Head of caudate nucleus (tissue), 42 donors: ENCODE measurements at regions not wholly inside any gene's neighbourhood (a gene's known extent, or its start where the extent isn't known, plus 50 kb on each side); places are given as distances from the start of the nearest gene placed in this dataset.

ENCODE experiments used
- DNase-seq, 42 donors: peaks; one replicate each; pipeline versions ENCODE4 v3.0.0 to v3.0.0-alpha.2; 2020 to 2021; ENCODE audit warnings: mixed read lengths in 7 of 42
- intact Hi-C: fragments of 100-400 bp; cut with DNase I; formaldehyde crosslinking; loops from one replicate; pipeline ENCODE4 v1.15.0; 2022

- no peak for DNase-seq
- intact Hi-C loops = no loop called here
These were observed 1091.5 kb upstream of the B3GALT2 start for GRCh38 chr1:194277927-194278326.

GRCh38 chr1:194273660-194274059, 1087.2 kb upstream of the B3GALT2 start:
- intact Hi-C loops = no loop called here
- DNase-seq = no peak

GRCh38 chr1:194268839-194269238, 1082.4 kb upstream of the B3GALT2 start:
- intact Hi-C loops = no loop called here
- no peak for DNase-seq

GRCh38 chr1:194267021-194267420, 1080.6 kb upstream of the B3GALT2 start:
- intact Hi-C loops = no loop called here
- no peak for DNase-seq

- intact Hi-C loops = no loop called here
- no peak for DNase-seq
These were observed 1069.6 kb upstream of the B3GALT2 start for GRCh38 chr1:194256010-194256409.

- DNase-seq = no peak
These were observed 1065.8 kb upstream of the B3GALT2 start for GRCh38 chr1:194252199-194252598.

GRCh38 chr1:194241215-194241614, 1054.8 kb upstream of the B3GALT2 start:
- intact Hi-C loops = no loop called here
- no peak for DNase-seq

More at GRCh38 chr1:194252199-194252598, 1065.8 kb upstream of the B3GALT2 start:
- intact Hi-C loops = no loop called here

GRCh38 chr1:194233069-194233468, 1046.7 kb upstream of the B3GALT2 start:
- intact Hi-C loops = no loop called here
- no peak for DNase-seq

GRCh38 chr1:194230351-194231144, 1044.1 kb upstream of the B3GALT2 start:
- intact Hi-C loops = no loop called here
- DNase-seq = no peak

- DNase-seq = no peak
- intact Hi-C loops = no loop called here
These were observed 1042.0 kb upstream of the B3GALT2 start for GRCh38 chr1:194228427-194228826.

- no peak for DNase-seq
- intact Hi-C loops = no loop called here
These were observed 1040.7 kb upstream of the B3GALT2 start for GRCh38 chr1:194227161-194227560.

- DNase-seq = no peak
- intact Hi-C loops = no loop called here
These were observed 1039.4 kb upstream of the B3GALT2 start for GRCh38 chr1:194225821-194226220.

GRCh38 chr1:194223596-194223995, 1037.2 kb upstream of the B3GALT2 start:
- no peak for DNase-seq
- intact Hi-C loops = no loop called here

GRCh38 chr1:194215448-194215847, 1029.0 kb upstream of the B3GALT2 start:
- intact Hi-C loops = no loop called here

GRCh38 chr1:194214735-194215134, 1028.3 kb upstream of the B3GALT2 start:
- intact Hi-C loops = no loop called here
- no peak for DNase-seq

More at GRCh38 chr1:194215448-194215847, 1029.0 kb upstream of the B3GALT2 start:
- DNase-seq = no peak

GRCh38 chr1:194209920-194210319, 1023.5 kb upstream of the B3GALT2 start:
- intact Hi-C loops = no loop called here

GRCh38 chr1:194208674-194209073, 1022.3 kb upstream of the B3GALT2 start:
- intact Hi-C loops = no loop called here
- DNase-seq = no peak

More at GRCh38 chr1:194209920-194210319, 1023.5 kb upstream of the B3GALT2 start:
- DNase-seq = no peak

GRCh38 chr1:194196562-194196961, 1010.1 kb upstream of the B3GALT2 start:
- intact Hi-C loops = no loop called here
- DNase-seq = no peak

- intact Hi-C loops = no loop called here
- DNase-seq = no peak
These were observed 1008.3 kb upstream of the B3GALT2 start for GRCh38 chr1:194194724-194195123.

GRCh38 chr1:194184974-194185373, 998.6 kb upstream of the B3GALT2 start:
- intact Hi-C loops = no loop called here
- no peak for DNase-seq

- DNase-seq = no peak
- intact Hi-C loops = no loop called here
These were observed 998.0 kb upstream of the B3GALT2 start for GRCh38 chr1:194184425-194184824.
